ENCODE measurements at regions not wholly inside any gene's neighbourhood (a gene's known extent, or its start where the extent isn't known, plus 50 kb on each side); places are given as distances from the start of the nearest gene placed in this dataset.

- peak in 1 of 2 donors; percentile 83 for DNase-seq (ENCODE audit: low read depth in 2 of 2)
- H4K20me1 ChIP-seq (ENCODE audit: control insufficient read depth, extremely low read depth, insufficient read depth, low read length), result no peaks in the 10 kb centered on the region
- TF ChIP-seq EZH2 (IDR thresholded peaks at IDR 0.05; ENCODE audit: low read length, missing control alignments), result no peak
- H3K4me3 ChIP-seq (replicated peaks in 1 of 4; ENCODE audit: control extremely low read depth in 1 of 4, insufficient read depth in 1 of 4, low read depth in 3 of 4, low read length in 4 of 4), result no peak overlapping the region
- peaks cover 24% of the 10 kb centered on the region for H3K4me1 ChIP-seq (ENCODE audit: control insufficient read depth, extremely low read depth, insufficient read depth, low read length)
- peak overlapping the region; percentile 70 for H3K27ac ChIP-seq (ENCODE audit: insufficient read depth, low read length)
- peak overlapping the region; percentile 46 for H3K4me2 ChIP-seq (ENCODE audit: extremely low read depth, insufficient read depth, low read length)
- no peaks in the 10 kb centered on the region for H3K79me2 ChIP-seq (ENCODE audit: control insufficient read depth, insufficient read depth, low read length)
- H3K9ac ChIP-seq (ENCODE audit: insufficient read depth, low read length), result no peak overlapping the region
- no peaks in the 10 kb centered on the region for H3K27me3 ChIP-seq (ENCODE audit: control insufficient read depth, insufficient read depth, low read length)
- H3K36me3 ChIP-seq (ENCODE audit: control insufficient read depth, insufficient read depth, low read length), result no peaks in the 10 kb centered on the region
- no peaks in the 10 kb centered on the region for H3K9me3 ChIP-seq (ENCODE audit: control insufficient read depth, insufficient read depth, low read depth, low read length)
- H2AFZ ChIP-seq (ENCODE audit: low read length), result no peak overlapping the region
Measured at GRCh38 chr15:95278532-95279245, 1047.3 kb downstream of the MCTP2 start.

- Histone ChIP-seq H3K9me3 (ENCODE audit: control insufficient read depth, insufficient read depth, low read depth, low read length) (no peaks in the 10 kb centered on the region), H2AFZ (ENCODE audit: low read length) (no peak overlapping the region), H3K4me1 (ENCODE audit: control insufficient read depth, extremely low read depth, insufficient read depth, low read length) (peaks cover 24% of the 10 kb centered on the region), H3K9ac (ENCODE audit: insufficient read depth, low read length) (no peak overlapping the region), H3K27me3 (ENCODE audit: control insufficient read depth, insufficient read depth, low read length) (no peaks in the 10 kb centered on the region), H3K4me3 (replicated peaks in 1 of 4; ENCODE audit: control extremely low read depth in 1 of 4, insufficient read depth in 1 of 4, low read depth in 3 of 4, low read length in 4 of 4) (no peak overlapping the region), H3K4me2 (ENCODE audit: extremely low read depth, insufficient read depth, low read length) (no peak overlapping the region), H3K27ac (ENCODE audit: insufficient read depth, low read length) (no peak overlapping the region), H3K36me3 (ENCODE audit: control insufficient read depth, insufficient read depth, low read length) (no peaks in the 10 kb centered on the region), H3K79me2 (ENCODE audit: control insufficient read depth, insufficient read depth, low read length) (no peaks in the 10 kb centered on the region), H4K20me1 (ENCODE audit: control insufficient read depth, extremely low read depth, insufficient read depth, low read length) (no peaks in the 10 kb centered on the region)
- TF ChIP-seq EZH2 (IDR thresholded peaks at IDR 0.05; ENCODE audit: low read length, missing control alignments), result no peak
- TF ChIP-seq CTCF (conservative IDR thresholded peaks at IDR 0.05 in 1 of 2, IDR thresholded peaks at IDR 0.05 in 1 of 2; ENCODE audit: low read depth in 1 of 2, low read length in 2 of 2), result no peak
- DNase-seq (ENCODE audit: low read depth in 2 of 2), result no peak
Measured at GRCh38 chr15:95279277-95280019, 1048.1 kb downstream of the MCTP2 start.

GRCh38 chr15:95280711-95281110, 1049.3 kb downstream of the MCTP2 start:
- no peak overlapping the region for H3K4me2 ChIP-seq (ENCODE audit: extremely low read depth, insufficient read depth, low read length)
- H3K4me1 ChIP-seq (ENCODE audit: control insufficient read depth, extremely low read depth, insufficient read depth, low read length), result peaks cover 24% of the 10 kb centered on the region
- H3K9ac ChIP-seq (ENCODE audit: insufficient read depth, low read length), result no peak overlapping the region
- H3K27me3 ChIP-seq (ENCODE audit: control insufficient read depth, insufficient read depth, low read length), result no peaks in the 10 kb centered on the region
- H3K4me3 ChIP-seq (replicated peaks in 1 of 4; ENCODE audit: control extremely low read depth in 1 of 4, insufficient read depth in 1 of 4, low read depth in 3 of 4, low read length in 4 of 4), result no peak overlapping the region
- H2AFZ ChIP-seq (ENCODE audit: low read length), result no peak overlapping the region
- no peak for TF ChIP-seq CTCF (conservative IDR thresholded peaks at IDR 0.05 in 1 of 2, IDR thresholded peaks at IDR 0.05 in 1 of 2; ENCODE audit: low read depth in 1 of 2, low read length in 2 of 2)
- TF ChIP-seq EZH2 (IDR thresholded peaks at IDR 0.05; ENCODE audit: low read length, missing control alignments), result no peak
- H3K79me2 ChIP-seq (ENCODE audit: control insufficient read depth, insufficient read depth, low read length), result no peaks in the 10 kb centered on the region
- no peaks in the 10 kb centered on the region for H3K9me3 ChIP-seq (ENCODE audit: control insufficient read depth, insufficient read depth, low read depth, low read length)
- no peaks in the 10 kb centered on the region for H4K20me1 ChIP-seq (ENCODE audit: control insufficient read depth, extremely low read depth, insufficient read depth, low read length)
- DNase-seq (ENCODE audit: low read depth in 2 of 2), result no peak
- H3K27ac ChIP-seq (ENCODE audit: insufficient read depth, low read length), result no peak overlapping the region
- no peaks in the 10 kb centered on the region for H3K36me3 ChIP-seq (ENCODE audit: control insufficient read depth, insufficient read depth, low read length)

All from fibroblast of lung (primary cell).